ENCODE measurements at regions not wholly inside any gene's neighbourhood (a gene's known extent, or its start where the extent isn't known, plus 50 kb on each side); places are given as distances from the start of the nearest gene placed in this dataset.

GRCh38 chr22:44393066-44393465 lies 80.3 kb upstream of the SHISAL1 start:
- H3K27me3 Mint-ChIP-seq: peaks cover 11% of the 10 kb centered on the region
- peak; percentile 60 for DNase-seq (ENCODE audit: extremely low spot score, unreplicated experiment)

GRCh38 chr22:44392446-44392921 lies 79.7 kb upstream of the SHISAL1 start:
- DNase-seq (ENCODE audit: extremely low spot score, unreplicated experiment): peak; percentile 45
- H3K4me1 Mint-ChIP-seq (ENCODE audit: unreplicated experiment): peaks cover 41% of the 10 kb centered on the region
- H3K36me3 Mint-ChIP-seq: no peaks in the 10 kb centered on the region
- H3K27ac Mint-ChIP-seq: peak overlapping the region; percentile 85
- TF ChIP-seq CTCF (conservative IDR thresholded peaks at IDR 0.05): no peak
- H3K4me3 Mint-ChIP-seq: no peak overlapping the region
- no peaks in the 10 kb centered on the region for H3K9me3 Mint-ChIP-seq
- H3K27me3 Mint-ChIP-seq: peaks cover 14% of the 10 kb centered on the region

More at GRCh38 chr22:44393066-44393465, 80.3 kb upstream of the SHISAL1 start:
- H3K36me3 Mint-ChIP-seq: no peaks in the 10 kb centered on the region
- peaks cover 41% of the 10 kb centered on the region for H3K4me1 Mint-ChIP-seq (ENCODE audit: unreplicated experiment)
- no peak for TF ChIP-seq CTCF (conservative IDR thresholded peaks at IDR 0.05)
- H3K9me3 Mint-ChIP-seq: no peaks in the 10 kb centered on the region
- H3K27ac Mint-ChIP-seq: no peak overlapping the region
- no peak overlapping the region for H3K4me3 Mint-ChIP-seq

DNA sequence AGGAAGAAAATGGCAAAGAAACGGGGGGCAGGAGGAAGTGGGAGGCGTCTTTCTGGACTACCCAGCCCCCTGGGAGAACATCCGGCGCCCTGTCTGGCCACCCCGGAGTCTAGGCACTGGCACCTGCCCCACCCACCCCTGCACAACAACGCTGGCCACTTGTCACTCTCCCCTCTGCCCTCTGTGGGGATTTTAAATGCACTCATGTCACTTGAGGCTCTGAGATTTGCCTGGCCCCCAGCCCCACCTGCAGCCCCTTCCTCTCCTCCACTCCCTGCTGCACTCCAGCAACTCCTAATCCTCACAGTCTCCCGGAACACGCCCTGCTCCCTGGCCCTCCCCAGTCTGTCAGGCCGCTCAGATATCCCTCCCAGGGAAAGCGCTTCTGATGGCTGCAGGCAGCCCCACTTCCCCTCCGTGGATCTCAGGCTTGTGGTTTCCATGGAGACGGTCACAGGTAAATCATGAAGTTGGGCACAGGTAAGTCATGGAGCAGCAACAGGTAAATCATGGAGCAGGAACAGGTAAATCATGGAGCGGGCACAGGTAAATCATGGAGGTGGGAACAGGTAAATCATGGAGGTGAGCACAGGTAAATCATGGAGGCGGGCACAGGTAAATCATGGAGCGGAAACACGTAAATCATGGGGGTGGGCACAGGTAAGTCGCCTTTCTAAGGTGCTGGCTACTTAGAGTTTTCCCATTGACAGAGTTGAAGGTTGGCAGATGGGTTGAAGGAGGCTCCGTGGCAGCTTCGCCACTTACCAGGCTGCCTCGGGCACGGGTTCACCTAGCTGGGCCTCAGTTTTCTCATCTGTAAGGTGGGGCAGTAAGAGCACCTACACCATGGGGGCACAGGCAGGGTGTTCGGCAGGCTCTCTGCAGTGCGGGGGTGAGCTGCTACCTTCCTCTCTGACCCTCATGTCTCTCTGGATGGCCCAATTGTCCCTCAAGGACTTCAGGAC lies 79.0 kb upstream of the SHISAL1 start:
- H3K27ac Mint-ChIP-seq: peak overlapping the region; percentile 85

DNA sequence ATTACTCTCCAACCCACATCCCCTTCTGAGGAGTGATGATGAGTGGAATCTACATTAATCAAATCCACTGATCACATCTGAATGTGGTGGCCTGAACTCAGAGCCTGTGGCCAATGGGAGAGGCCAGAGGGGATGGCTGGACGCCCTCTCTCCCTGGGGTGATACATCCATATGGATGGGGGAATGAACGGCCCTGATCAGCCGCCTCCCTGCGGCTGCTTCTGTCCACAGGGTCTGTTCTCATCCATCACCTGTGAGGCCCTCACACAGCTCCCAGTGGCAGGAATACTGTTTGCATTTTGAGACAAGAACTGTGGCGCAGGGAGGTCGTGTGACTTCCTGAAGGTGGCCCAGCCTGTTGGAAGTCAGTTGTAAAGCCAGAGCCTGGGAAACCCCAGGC lies 78.3 kb upstream of the SHISAL1 start:
- peaks cover 26% of the 10 kb centered on the region for H3K27me3 Mint-ChIP-seq
- peaks cover 40% of the 10 kb centered on the region for H3K4me1 Mint-ChIP-seq (ENCODE audit: unreplicated experiment)
- no peak overlapping the region for H3K4me3 Mint-ChIP-seq
- no peak for TF ChIP-seq CTCF (conservative IDR thresholded peaks at IDR 0.05)
- H3K27ac Mint-ChIP-seq: no peak overlapping the region
- no peaks in the 10 kb centered on the region for H3K9me3 Mint-ChIP-seq
- H3K36me3 Mint-ChIP-seq: no peaks in the 10 kb centered on the region
- no peak for DNase-seq (ENCODE audit: extremely low spot score, unreplicated experiment)

More for the DNA sequence above, 79.0 kb upstream of the SHISAL1 start:
- TF ChIP-seq CTCF (conservative IDR thresholded peaks at IDR 0.05): no peak
- DNase-seq (ENCODE audit: extremely low spot score, unreplicated experiment): peak; percentile 29
- Mint-ChIP-seq H3K27me3 (peaks cover 20% of the 10 kb centered on the region), H3K36me3 (no peaks in the 10 kb centered on the region), H3K9me3 (no peaks in the 10 kb centered on the region), H3K4me1 (ENCODE audit: unreplicated experiment) (peaks cover 41% of the 10 kb centered on the region), H3K4me3 (peak overlapping the region; percentile 54)

GRCh38 chr22:44390613-44390970 lies 77.8 kb upstream of the SHISAL1 start:
- Mint-ChIP-seq H3K4me1 (ENCODE audit: unreplicated experiment) (peaks cover 36% of the 10 kb centered on the region), H3K27ac (no peak overlapping the region), H3K27me3 (peaks cover 26% of the 10 kb centered on the region), H3K4me3 (no peak overlapping the region), H3K36me3 (no peaks in the 10 kb centered on the region), H3K9me3 (no peaks in the 10 kb centered on the region)
- no peak for TF ChIP-seq CTCF (conservative IDR thresholded peaks at IDR 0.05)
- DNase-seq (ENCODE audit: extremely low spot score, unreplicated experiment): no peak

Measured in type B pancreatic cell (in vitro differentiated cells).